ENCODE measurements at regions not wholly inside any gene's neighbourhood (a gene's known extent, or its start where the extent isn't known, plus 50 kb on each side); places are given as distances from the start of the nearest gene placed in this dataset.

GRCh38 chr2:37549598-37549997 lies 121.8 kb downstream of the CDC42EP3 start:
- no peak for DNase-seq

DNA sequence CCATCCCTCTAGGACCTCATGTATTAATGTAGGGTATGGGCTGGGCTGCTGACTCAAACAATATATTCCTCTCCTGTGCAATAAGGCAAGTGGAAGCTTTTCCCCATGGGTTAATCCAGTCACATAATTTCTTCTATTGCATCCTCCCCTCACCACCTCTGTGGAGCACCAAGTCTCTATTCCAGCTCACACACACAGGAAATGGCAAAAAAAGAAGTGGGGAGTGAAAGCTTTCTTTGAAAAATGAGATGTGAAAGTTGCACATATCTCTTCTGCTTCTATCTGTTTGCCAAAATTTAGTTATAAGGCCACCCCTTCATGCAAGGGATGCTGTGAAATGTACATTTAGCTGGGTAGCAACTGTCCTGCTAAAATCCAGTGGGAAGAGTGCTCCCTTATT lies 121.3 kb downstream of the CDC42EP3 start:
- no peak for DNase-seq

GRCh38 chr2:37551783-37552182 lies 119.7 kb downstream of the CDC42EP3 start:
- DNase-seq, result no peak

GRCh38 chr2:37552339-37552738 lies 119.1 kb downstream of the CDC42EP3 start:
- no peak for DNase-seq

DNA sequence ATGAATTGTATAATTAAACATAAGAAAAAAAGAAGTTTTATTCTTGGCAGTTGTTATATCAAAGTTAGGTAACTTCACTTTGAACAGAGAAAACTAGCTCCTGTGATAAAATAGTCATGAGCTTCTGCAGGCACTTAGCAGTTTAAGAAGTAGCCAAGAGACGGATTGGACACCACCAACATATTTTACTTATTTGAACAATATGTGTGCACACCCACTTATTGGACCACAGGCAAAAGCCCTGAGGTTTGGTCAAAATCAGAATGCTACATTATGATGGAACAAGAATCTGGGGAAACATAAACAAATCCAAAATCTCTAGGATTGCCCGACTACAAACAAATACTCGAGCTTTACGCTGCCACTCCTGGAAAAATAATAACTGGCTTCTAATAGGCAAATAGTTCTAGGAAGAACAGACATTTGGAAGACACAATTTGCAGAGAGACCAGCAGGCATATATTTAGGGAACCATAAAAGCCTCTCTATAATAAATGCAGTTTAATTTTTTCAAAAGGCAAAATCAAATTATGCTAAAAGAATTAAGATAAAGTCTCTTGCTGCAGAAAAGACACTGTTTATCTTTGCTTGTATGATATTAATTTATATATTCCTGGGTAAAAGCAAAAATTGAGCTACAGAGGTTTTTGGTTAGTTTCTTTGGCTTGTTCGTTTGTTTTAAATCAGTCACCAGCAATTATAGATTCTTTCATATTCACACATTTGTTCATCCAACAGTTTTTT lies 117.9 kb downstream of the CDC42EP3 start:
- no peak for DNase-seq

DNA sequence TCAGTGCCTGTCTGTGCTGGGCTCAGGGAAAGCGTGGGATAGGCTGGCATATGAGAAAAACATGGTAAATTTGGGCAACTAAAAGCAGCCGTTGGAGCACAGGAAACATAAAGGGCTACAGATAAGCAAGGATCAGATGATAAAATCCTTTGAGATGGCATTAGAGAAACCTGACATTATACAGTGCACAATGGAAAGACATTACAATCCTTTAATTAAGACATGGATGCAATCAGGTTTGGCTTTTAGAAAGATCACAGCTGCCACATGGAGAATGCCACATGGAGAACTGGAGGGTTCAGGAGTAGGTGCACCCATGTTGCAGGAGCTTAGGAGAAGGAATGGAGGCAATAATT lies 117.3 kb downstream of the CDC42EP3 start:
- no peak for DNase-seq

GRCh38 chr2:37554687-37555086 lies 116.8 kb downstream of the CDC42EP3 start:
- no peak for DNase-seq

GRCh38 chr2:37555457-37555856 lies 116.0 kb downstream of the CDC42EP3 start:
- no peak for DNase-seq

GRCh38 chr2:37556256-37556655 lies 115.2 kb downstream of the CDC42EP3 start:
- DNase-seq, result no peak

- DNase-seq, result no peak
Observed at GRCh38 chr2:37558623-37559022, 112.8 kb downstream of the CDC42EP3 start.

DNA sequence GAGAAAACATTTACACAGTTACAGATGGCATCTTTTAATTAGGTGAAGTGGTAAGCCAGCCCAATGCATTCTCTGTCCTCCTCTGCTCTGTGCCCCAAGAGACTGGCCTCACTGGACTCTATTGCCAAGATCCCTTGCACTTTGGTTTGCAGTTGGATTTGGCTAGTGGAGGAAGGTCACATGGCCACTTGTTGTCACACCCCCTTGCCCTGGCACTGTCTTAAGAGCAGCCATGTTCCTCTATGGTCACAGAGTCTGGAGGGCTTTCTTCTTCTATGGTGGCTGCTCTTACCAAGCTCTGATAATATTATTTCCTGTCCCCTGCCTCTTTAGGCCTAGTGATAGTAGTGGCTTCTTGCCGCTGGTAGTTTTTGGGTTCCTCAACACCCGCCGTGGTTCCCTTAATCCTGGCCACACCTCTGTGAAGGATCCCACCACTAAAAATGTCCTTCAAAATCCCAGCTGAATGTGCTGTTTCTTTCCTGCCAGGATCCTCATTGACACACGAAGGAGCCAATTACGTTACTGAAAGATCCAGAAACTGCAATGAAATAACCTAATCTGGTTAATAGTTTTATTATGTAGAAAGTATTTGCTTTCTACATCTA lies 111.1 kb downstream of the CDC42EP3 start:
- no peak for DNase-seq

GRCh38 chr2:37560863-37561614 lies 110.4 kb downstream of the CDC42EP3 start:
- peak; percentile 63 for DNase-seq

DNA sequence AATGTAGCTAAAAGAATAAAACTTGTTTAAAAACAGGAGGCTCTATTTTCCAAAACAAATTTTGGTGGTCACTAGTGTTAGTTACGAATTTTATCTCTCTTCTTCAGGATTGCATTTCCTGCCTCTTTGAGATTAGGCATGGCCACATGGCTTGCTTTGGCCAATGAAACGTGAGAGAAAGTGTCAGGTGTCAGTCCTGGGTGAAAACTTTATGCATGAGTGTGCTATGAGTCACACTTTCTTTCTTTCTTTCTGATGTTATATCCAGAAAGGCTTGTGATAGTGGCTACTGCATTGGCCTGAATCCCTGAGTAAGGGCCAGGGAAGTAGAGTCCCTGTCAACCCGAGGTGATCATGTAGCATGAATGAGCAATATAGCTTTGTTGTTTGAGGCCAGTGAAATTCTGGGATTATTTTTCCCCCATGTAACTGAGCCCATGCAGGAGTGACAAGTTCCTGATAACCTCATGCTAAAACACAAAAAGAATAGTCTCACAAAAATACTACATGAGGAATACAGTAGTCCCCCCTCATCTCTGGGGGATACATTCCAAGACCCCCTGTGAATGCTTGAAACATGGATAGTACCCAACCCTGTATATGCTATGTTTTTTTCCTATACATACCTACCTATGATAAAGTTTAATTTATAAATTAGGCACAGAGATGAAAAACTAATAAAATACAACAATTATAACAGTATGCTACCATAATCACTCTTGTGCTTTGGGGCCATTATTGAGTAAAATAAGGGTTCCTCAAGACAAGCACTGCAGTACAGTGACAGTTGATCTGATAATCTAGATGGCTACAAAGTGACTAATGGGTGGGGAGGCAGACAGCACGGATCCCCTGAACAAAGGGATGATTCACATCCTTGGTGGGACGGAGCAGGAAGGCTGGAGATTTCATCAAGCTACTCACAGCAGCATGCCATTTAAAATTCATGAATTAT lies 109.5 kb downstream of the CDC42EP3 start:
- DNase-seq, result peak; percentile 21

GRCh38 chr2:37563375-37564015 lies 107.9 kb downstream of the CDC42EP3 start:
- peak; percentile 16 for DNase-seq

DNA sequence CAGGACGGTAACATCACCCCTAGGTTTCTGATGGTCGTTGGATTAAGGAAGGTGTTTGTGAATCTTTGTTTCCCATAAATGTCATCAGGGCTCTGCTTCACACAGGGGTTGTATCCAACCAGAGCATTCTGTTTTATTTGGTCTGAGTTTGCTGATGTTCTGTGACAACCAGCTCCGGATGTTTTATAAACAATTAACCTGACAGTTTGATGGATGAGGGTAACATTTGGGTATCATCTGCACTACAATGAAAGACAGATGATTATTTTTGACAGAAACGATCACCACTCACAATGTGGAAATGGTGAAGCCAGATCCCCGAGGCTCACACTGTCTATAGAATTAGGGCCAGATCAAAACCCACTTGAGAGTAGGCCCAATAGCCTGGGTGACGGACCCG lies 107.1 kb downstream of the CDC42EP3 start:
- DNase-seq, result no peak

GRCh38 chr2:37566517-37566981 lies 104.9 kb downstream of the CDC42EP3 start:
- no peak for DNase-seq

DNA sequence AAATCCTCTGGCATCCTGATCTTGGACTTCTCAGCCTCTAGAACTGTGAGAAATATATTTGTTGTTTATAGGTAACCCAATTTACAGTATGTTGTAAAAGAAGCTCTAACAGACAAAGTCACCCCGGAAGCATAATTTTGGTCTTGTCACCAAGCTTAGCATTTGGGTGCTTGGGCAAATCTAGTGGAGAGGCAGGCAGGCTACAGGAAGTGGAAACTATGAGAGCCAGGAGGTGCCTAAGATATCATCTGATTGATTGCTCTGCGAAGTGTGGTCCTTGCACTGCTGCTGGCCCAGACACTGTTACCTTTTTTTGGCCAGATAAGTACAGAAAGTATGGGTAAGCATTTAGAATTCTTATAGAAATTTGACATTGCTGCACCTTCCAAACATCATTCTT lies 102.9 kb downstream of the CDC42EP3 start:
- DNase-seq, result no peak

GRCh38 chr2:37569131-37569823 lies 102.2 kb downstream of the CDC42EP3 start:
- DNase-seq, result peak; percentile 51

DNA sequence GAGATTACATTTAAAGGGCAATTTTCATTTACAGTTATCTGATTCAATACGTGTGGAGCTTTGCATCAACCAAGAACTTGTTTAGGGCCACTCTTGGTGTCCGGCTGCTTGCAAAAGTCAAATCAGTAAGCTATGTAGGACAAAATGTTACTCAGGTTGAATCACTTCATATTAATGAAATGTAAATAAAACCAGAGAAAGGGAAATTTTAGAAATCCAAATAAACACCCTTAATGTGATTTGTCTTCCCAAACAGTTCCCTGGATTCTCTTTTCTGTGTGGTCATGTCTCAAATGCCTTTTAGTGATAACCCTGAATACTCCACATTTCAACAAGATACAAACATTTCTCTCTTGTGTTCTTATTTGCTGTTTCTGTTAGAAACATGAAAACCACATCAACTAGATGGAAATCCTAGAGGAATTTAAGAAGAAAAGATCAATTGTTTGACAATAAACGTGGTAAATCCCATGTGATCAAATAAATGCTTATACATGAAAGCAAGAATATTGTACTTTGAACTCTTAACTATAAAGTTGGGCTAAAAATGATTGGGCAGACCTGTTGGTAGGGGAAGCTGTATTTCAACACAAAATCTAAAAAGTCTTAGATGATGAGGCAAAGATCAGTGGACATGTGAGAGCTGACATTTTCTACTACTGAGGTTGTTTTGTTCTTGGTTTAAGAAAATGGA lies 101.3 kb downstream of the CDC42EP3 start:
- DNase-seq, result no peak
